Smooth muscle cell (in vitro differentiated cells): ENCODE measurements at regions not wholly inside any gene's neighbourhood (a gene's known extent, or its start where the extent isn't known, plus 50 kb on each side); places are given as distances from the start of the nearest gene placed in this dataset.
"Not testable (repeated sequence)": the region's sequence is repeated elsewhere in the genome, so short reads cannot be mapped to it uniquely, and the experiment has no call there.

Source experiments
- DNase-seq: peaks from one replicate; lab custom pipeline; 2025; ENCODE audit not compliant: unreplicated experiment; lab: John Stamatoyannopoulos, UW
- H2AFZ ChIP-seq: fragments of 200-600 bp; sonication (generic); 2 replicates; pipeline ENCODE4 v1.6.0; 2016; ENCODE audit warnings: antibody characterized with exemption, low read depth, mild to moderate bottlenecking
- H3F3A ChIP-seq: fragments of 200-600 bp; sonication (generic); 2 replicates; pipeline ENCODE4 v1.6.0; 2017; ENCODE audit warnings: antibody characterized with exemption, low read depth
- H3K27ac ChIP-seq: fragments of 200-600 bp; sonication (generic); 2 replicates; pipeline ENCODE4 v1.5.1; 2016; ENCODE audit warnings: low read depth, mild to moderate bottlenecking
- H3K27me3 ChIP-seq: fragments of 200-600 bp; sonication (generic); 2 replicates; pipeline ENCODE4 v1.6.1; 2016; ENCODE audit warnings: low read depth, mild to moderate bottlenecking
- H3K36me3 ChIP-seq: fragments of 200-600 bp; sonication (generic); 2 replicates; pipeline ENCODE4 v1.5.1; 2016; ENCODE audit warnings: low read depth
- H3K4me1 ChIP-seq: fragments of 200-600 bp; sonication (generic); 2 replicates; pipeline ENCODE4 v1.5.1; 2016; ENCODE audit warnings: low read depth
- H3K4me2 ChIP-seq: fragments of 200-600 bp; sonication (generic); 2 replicates; pipeline ENCODE4 v1.6.0; 2016; ENCODE audit warnings: mild to moderate bottlenecking
- H3K4me3 ChIP-seq: fragments of 200-600 bp; sonication (generic); 2 replicates; pipeline ENCODE4 v1.5.1; 2016; ENCODE audit warnings: mild to moderate bottlenecking
- H3K79me2 ChIP-seq: fragments of 200-600 bp; sonication (generic); 2 replicates; pipeline ENCODE4 v1.6.0; 2016; ENCODE audit warnings: low read depth, mild to moderate bottlenecking
- H3K9ac ChIP-seq: fragments of 200-600 bp; sonication (generic); 2 replicates; pipeline ENCODE4 v1.6.0; 2016; ENCODE audit warnings: low read depth
- H3K9me3 ChIP-seq: fragments of 200-600 bp; sonication (generic); replicated peaks from 2 replicates; pipeline ENCODE4 v1.5.1; 2016; ENCODE audit warnings: low read depth
- H4K20me1 ChIP-seq: fragments of 200-600 bp; sonication (generic); 2 replicates; pipeline ENCODE4 v1.6.0; 2016; ENCODE audit warnings: low read depth
- CTCF ChIP-seq: fragments of 200-600 bp; sonication (generic); IDR thresholded peaks from 2 replicates; pipeline ENCODE4 v1.5.1; 2017; ENCODE audit warnings: borderline replicate concordance, mild to moderate bottlenecking, antibody characterized with exemption; ENCODE audit not compliant: insufficient read depth, poor library complexity, severe bottlenecking
- WGBS: methylation state at CpG from one replicate; pipeline ENCODE4 v1.1.7; 2016; ENCODE audit warnings: low lambda C conversion rate; 5-methylcytosine and 5-hydroxymethylcytosine counted together

GRCh38 chr2:41031282-41031681, 579.4 kb upstream of the SLC8A1 start:
- H3K79me2 ChIP-seq, result no peaks in the 10 kb centered on the region
- H4K20me1 ChIP-seq, result no peaks in the 10 kb centered on the region
- H3K4me1 ChIP-seq, result no peaks in the 10 kb centered on the region
- no peak for TF ChIP-seq CTCF
- H3K4me3 ChIP-seq, result no peak overlapping the region
- H3K27ac ChIP-seq, result no peak overlapping the region
- H3F3A ChIP-seq, result no peaks in the 10 kb centered on the region
- H3K27me3 ChIP-seq, result no peaks in the 10 kb centered on the region
- no peaks in the 10 kb centered on the region for H3K9me3 ChIP-seq
- DNase-seq, result no peak
- no peak overlapping the region for H3K4me2 ChIP-seq
- no peaks in the 10 kb centered on the region for H3K36me3 ChIP-seq
- no peak overlapping the region for H3K9ac ChIP-seq
- no peak overlapping the region for H2AFZ ChIP-seq

GRCh38 chr2:41032715-41033114, 580.8 kb upstream of the SLC8A1 start:
- Histone ChIP-seq H3K27me3 (no peaks in the 10 kb centered on the region), H3K4me2 (no peak overlapping the region), H3K9ac (no peak overlapping the region), H3K4me1 (no peaks in the 10 kb centered on the region), H3K4me3 (no peak overlapping the region), H3F3A (no peaks in the 10 kb centered on the region), H2AFZ (no peak overlapping the region), H3K36me3 (no peaks in the 10 kb centered on the region), H3K27ac (no peak overlapping the region), H4K20me1 (no peaks in the 10 kb centered on the region), H3K79me2 (no peaks in the 10 kb centered on the region), H3K9me3 (no peaks in the 10 kb centered on the region)
- DNase-seq, result no peak
- TF ChIP-seq CTCF, result no peak
- WGBS, result 75% methylated on average over 4 of the region's 4 CpGs

GRCh38 chr2:41033127-41033526, 581.2 kb upstream of the SLC8A1 start:
- TF ChIP-seq CTCF, result no peak
- Histone ChIP-seq H4K20me1 (no peaks in the 10 kb centered on the region), H3K79me2 (no peaks in the 10 kb centered on the region), H3K9me3 (no peaks in the 10 kb centered on the region), H3K27ac (no peak overlapping the region), H2AFZ (no peak overlapping the region), H3K4me2 (no peak overlapping the region), H3F3A (no peaks in the 10 kb centered on the region), H3K4me1 (no peaks in the 10 kb centered on the region), H3K4me3 (no peak overlapping the region), H3K36me3 (no peaks in the 10 kb centered on the region), H3K9ac (no peak overlapping the region), H3K27me3 (no peaks in the 10 kb centered on the region)
- 55% methylated on average over 6 of the region's 6 CpGs for WGBS
- DNase-seq, result no peak

GRCh38 chr2:41038408-41038807, 586.5 kb upstream of the SLC8A1 start:
- Histone ChIP-seq H4K20me1 (no peaks in the 10 kb centered on the region), H3K9ac (no peak overlapping the region), H3K27ac (peak overlapping the region; percentile 79), H3K79me2 (no peaks in the 10 kb centered on the region), H2AFZ (peak overlapping the region; percentile 23), H3K4me2 (peak overlapping the region; percentile 39), H3K9me3 (no peaks in the 10 kb centered on the region), H3F3A (no peaks in the 10 kb centered on the region), H3K27me3 (no peaks in the 10 kb centered on the region), H3K4me1 (peaks cover 5% of the 10 kb centered on the region), H3K36me3 (no peaks in the 10 kb centered on the region), H3K4me3 (no peak overlapping the region)
- no peak for TF ChIP-seq CTCF
- DNase-seq, result no peak

- peak overlapping the region; percentile 29 for H2AFZ ChIP-seq
- 61% methylated on average over 10 of the region's 10 CpGs for WGBS
- peak overlapping the region; percentile 79 for H3K27ac ChIP-seq
Measured at GRCh38 chr2:41039750-41040149, 587.9 kb upstream of the SLC8A1 start.

More at GRCh38 chr2:41039750-41040149, 587.9 kb upstream of the SLC8A1 start:
- not testable (repeated sequence) for H3K79me2 ChIP-seq, H3K9ac ChIP-seq, H3K27me3 ChIP-seq, H3K9me3 ChIP-seq, H3K4me3 ChIP-seq, H4K20me1 ChIP-seq, H3K4me1 ChIP-seq, DNase-seq, H3K36me3 ChIP-seq, H3F3A ChIP-seq
- H3K4me2 ChIP-seq, result peak overlapping the region; percentile 8
